HepG2 (cell line): ENCODE measurements at regions not wholly inside any gene's neighbourhood (a gene's known extent, or its start where the extent isn't known, plus 50 kb on each side); places are given as distances from the start of the nearest gene placed in this dataset.

ENCODE experiments used
- ARNT ChIP-seq: fragments of 450-650 bp; IDR thresholded peaks from 2 replicates; pipeline ENCODE4 v1.6.1; 2017
- SALL2 ChIP-seq: sonication (generic); formaldehyde crosslinking; IDR thresholded peaks from 2 replicates; pipeline ENCODE4 v1.8.1; 2023; ENCODE audit warnings: mild to moderate bottlenecking, missing genetic modification reagents, inconsistent platforms
- SP2 ChIP-seq: sonication (generic); formaldehyde crosslinking; IDR thresholded peaks from 2 replicates; pipeline ENCODE4 v1.5.1; 2020; ENCODE audit warnings: mild to moderate bottlenecking, missing genetic modification reagents
- YY1 ChIP-seq: IDR thresholded peaks from 2 replicates; pipeline ENCODE4 v1.6.1; 2011; ENCODE audit warnings: low read length, low read depth, moderate library complexity, mild to moderate bottlenecking; ENCODE audit not compliant: insufficient read depth, insufficient replicate concordance
- TF ChIP-seq, protein P1 (sequence below), 2 experiments: sonication (generic) in 1 of 2; formaldehyde crosslinking in 1 of 2; IDR thresholded peaks; 2 replicates each; pipeline versions ENCODE4 v1.5.1 to v1.6.1; 2011 to 2020; ENCODE audit warnings: borderline replicate concordance in 1 of 2, low read depth in 1 of 2, low read length in 1 of 2, mild to moderate bottlenecking in 1 of 2, missing genetic modification reagents in 1 of 2, moderate library complexity in 1 of 2
- TF ChIP-seq, protein P2 (sequence below): sonication (generic); formaldehyde crosslinking; IDR thresholded peaks from 2 replicates; pipeline ENCODE4 v1.4.0; 2020; ENCODE audit warnings: missing genetic modification reagents
- TF ChIP-seq, protein P3 (sequence below): sonication (generic); formaldehyde crosslinking; IDR thresholded peaks from 2 replicates; pipeline ENCODE4 v1.5.0; 2020; ENCODE audit warnings: mild to moderate bottlenecking, missing genetic modification reagents, moderate library complexity

DNA sequence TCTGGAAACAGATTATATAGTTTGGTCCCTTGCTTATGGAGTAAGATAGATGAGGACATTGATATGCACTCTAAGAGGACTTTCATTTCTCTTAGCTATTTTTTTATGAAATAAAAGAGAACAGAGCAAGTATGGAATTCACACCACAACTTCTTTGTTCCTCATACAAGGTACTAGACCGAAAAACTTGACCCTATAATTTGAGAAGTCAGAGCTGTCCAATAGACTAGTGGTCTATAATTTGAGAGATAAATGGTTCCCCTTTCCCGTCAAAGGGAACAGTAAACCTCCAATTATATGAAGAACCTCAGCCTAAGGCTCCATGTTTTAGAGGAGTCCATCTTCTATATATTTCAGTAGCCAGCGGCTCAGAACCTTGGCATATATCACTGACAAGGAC lies 58.5 kb upstream of the HIF1A start:
- TF ChIP-seq ARNT (no peak), SP2 (no peak), YY1 (no peak), SALL2 (CRISPR knock-in tag) (no peak)
- TF ChIP-seq, protein P1, sequence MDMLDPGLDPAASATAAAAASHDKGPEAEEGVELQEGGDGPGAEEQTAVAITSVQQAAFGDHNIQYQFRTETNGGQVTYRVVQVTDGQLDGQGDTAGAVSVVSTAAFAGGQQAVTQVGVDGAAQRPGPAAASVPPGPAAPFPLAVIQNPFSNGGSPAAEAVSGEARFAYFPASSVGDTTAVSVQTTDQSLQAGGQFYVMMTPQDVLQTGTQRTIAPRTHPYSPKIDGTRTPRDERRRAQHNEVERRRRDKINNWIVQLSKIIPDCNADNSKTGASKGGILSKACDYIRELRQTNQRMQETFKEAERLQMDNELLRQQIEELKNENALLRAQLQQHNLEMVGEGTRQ (IDR thresholded peaks at IDR 0.05; ENCODE audit: low read depth, low read length): no peak
- TF ChIP-seq, protein P1 (CRISPR knock-in tag; IDR thresholded peaks at IDR 0.05; ENCODE audit: borderline replicate concordance): no peak
- TF ChIP-seq, protein P2, sequence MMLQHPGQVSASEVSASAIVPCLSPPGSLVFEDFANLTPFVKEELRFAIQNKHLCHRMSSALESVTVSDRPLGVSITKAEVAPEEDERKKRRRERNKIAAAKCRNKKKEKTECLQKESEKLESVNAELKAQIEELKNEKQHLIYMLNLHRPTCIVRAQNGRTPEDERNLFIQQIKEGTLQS (CRISPR knock-in tag): no peak
- TF ChIP-seq, protein P3, sequence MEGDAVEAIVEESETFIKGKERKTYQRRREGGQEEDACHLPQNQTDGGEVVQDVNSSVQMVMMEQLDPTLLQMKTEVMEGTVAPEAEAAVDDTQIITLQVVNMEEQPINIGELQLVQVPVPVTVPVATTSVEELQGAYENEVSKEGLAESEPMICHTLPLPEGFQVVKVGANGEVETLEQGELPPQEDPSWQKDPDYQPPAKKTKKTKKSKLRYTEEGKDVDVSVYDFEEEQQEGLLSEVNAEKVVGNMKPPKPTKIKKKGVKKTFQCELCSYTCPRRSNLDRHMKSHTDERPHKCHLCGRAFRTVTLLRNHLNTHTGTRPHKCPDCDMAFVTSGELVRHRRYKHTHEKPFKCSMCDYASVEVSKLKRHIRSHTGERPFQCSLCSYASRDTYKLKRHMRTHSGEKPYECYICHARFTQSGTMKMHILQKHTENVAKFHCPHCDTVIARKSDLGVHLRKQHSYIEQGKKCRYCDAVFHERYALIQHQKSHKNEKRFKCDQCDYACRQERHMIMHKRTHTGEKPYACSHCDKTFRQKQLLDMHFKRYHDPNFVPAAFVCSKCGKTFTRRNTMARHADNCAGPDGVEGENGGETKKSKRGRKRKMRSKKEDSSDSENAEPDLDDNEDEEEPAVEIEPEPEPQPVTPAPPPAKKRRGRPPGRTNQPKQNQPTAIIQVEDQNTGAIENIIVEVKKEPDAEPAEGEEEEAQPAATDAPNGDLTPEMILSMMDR (CRISPR knock-in tag): no peak
